Pons (tissue), 1 donor: ENCODE measurements at regions not wholly inside any gene's neighbourhood (a gene's known extent, or its start where the extent isn't known, plus 50 kb on each side); places are given as distances from the start of the nearest gene placed in this dataset.
A peak's percentile ranks its signal among the peaks of the same experiment; 100 is the strongest.

ENCODE experiments used
- DNase-seq: peaks from one replicate; pipeline ENCODE4 v3.0.0-alpha.2; 2016; ENCODE audit warnings: low spot score

DNA sequence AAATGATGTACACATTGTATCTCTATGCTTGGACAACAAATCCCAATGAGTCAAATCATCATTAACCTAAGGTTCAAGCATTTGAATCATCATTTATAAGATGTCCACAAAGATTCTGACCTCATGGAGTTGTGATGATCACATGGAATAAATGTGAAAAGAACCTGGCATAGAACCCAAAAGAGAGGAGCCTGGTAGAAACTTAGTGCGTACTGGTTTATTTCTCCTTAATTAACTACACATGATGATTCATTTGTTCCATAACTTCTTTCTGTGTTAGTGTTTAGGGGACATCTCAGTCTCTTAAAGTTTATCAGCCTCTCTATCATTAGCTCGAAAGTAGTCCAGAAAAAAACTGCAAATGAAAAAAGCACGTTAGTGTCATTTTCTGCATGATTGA, 411.6 kb downstream of the BRINP1 start:
- no peak for DNase-seq

DNA sequence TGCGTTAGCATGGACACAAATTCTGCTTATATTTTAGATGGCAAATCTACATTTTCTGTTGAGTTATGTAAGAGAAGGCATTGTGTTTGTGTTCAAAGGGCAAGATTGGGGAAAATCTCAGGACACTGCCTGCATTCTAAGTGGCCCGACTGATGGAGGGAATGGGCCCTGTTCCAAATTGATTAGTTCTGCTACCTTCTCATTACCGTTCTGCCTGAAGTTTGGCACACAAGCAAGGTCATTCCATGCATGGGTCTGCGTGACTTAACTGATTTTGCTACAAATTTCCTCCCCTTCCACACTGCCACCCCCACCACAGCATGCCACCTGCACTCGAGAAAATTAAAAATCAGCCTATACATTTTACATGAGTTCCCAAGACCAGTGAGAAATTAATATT, 409.9 kb downstream of the BRINP1 start:
- no peak for DNase-seq

DNA sequence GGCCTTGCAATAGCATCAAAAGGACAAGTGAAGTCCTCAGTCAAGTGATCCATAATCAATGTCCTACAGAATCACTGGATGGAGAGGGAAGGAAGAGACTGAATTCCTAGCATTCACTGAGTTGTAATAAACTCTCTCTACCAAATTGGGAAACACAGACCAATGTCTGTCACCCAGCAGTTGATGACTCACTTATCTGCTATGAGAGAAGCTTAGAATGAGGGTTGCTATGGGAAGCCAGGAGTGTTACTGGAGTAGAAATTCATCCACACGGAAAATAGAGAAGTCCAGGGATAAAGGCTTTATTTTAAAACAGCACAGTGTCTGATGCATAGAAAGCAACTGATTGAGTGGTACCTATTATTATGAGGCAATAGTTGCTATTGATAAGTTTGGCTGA, 407.4 kb downstream of the BRINP1 start:
- DNase-seq: no peak

DNA sequence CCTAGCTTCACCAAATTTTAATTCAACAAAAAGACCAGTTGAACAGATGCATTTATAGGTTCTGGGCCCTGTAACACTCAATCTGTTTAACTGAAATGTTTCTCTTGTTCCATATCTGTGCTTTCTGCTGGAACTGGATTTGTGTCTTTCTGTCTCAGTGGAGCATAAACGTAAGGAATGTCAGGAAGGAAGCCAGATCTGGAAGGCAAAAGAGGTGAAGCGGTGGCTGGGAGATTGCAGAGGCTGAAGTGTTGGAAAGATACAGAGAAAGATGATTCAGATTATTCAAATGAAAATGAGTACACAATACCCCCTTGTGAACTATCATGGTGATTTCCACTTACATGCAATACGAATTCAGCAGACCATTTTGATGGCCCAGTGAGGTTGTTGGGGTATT, 406.8 kb downstream of the BRINP1 start:
- no peak for DNase-seq

DNA sequence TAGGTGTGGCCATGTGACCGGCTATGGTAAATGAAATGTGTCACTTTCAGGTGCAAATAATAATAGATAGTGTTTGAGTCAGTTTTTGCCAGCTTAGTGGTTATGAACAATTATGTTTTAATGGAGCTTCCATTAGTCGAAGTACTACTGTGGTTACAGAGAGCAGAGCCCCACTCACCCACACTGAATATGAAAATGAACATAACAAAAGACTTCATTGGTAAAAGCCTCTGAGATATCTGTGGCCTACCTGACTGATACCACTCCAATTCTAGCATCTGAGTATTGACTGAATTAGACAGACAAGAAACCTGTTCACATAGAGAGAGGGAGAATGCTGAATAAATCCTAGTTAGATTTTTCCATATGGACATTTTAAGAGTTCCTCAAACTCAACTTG, 405.6 kb downstream of the BRINP1 start:
- no peak for DNase-seq

DNA sequence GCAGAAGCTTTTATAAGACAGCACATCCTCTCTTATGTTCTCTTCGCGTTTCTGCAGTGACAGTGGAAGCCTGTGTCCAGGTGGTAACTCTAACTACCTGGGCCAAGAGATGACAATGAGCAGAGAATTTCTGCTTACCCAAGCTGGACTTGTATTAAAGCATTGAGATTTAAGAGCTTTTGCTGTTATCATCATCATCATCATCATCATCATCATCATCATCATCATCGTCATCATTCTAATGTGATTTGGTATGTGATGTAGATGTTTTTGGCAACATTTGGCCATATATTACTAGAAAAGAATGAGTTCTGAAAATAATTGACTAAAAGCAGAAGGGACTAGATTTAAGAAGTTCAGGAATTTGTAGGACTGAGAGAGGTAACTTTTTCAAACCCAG, 401.3 kb downstream of the BRINP1 start:
- no peak for DNase-seq

DNA sequence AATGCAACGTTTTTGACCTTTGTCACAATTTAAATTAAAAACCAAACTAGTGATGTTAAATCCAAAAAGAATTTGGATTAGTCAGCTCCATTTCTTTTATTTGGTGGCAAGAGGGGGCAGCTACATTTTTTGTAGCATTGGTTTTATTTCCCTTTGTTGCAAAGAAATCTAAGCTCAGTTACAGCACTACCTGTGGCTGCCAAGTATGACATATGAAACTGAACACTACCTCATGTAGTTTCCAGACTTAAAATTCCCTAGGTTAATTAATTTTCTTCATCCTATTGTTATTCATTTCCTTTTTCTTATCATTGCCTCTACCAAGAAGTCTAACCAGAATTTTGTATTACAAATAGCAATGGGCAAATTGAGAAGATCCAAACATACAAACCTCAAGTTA, 393.5 kb downstream of the BRINP1 start:
- no peak for DNase-seq

DNA sequence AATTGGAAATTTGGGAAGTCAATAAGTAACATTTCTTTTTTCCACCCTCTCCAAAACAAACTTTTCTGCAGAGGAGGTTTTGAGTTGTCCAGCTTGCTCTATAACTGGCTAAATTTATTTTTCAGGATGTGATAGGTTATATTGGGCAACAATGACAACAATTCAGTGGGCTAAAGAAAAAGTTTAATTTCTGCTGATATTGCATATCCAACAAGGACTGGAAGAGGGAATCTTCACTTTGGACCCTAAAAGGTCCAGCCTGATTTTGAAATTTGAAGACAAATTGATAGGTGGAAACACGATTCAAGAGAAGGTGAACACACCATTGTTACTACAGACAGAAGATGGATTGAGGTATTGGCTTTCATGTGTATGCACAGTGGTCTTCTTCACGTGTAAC, 393.1 kb downstream of the BRINP1 start:
- no peak for DNase-seq

DNA sequence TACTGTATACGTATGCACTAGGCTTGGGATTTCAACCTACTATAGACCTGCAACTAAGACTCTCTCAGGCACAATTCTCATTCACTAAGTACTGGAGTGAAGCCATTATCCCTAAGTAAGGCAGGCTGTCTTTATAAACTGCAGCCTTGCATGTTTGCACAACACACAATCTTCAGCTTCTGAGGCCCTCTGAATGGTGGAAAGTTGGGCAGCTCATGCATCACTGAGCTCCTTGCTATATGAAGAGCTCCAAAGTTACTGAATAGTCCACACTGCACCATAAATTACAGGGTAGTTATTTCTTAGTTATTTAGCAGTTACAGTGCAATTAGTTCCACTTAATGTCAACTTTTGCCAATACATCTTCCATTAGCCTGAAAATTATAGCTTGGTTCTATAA, 384.6 kb downstream of the BRINP1 start:
- DNase-seq: no peak

DNA sequence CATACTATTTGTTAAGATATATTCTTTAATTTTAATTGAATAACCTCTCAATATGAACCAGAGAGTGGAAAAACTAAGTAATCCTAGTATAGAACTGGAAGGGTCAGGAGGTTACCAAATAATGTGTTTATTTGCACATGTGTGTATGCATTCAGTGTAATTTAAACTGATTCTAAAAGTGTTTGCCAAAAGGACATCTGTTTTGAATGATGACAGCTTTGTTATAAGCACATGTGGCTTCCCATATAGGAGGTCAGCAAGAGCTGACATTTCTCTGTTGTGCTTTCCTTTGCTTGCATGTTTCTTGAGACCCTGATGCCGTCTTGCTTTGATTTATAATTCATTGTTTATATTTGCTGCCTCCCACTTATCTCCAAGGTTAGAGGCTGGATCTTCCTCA, 383.4 kb downstream of the BRINP1 start:
- DNase-seq: no peak

DNA sequence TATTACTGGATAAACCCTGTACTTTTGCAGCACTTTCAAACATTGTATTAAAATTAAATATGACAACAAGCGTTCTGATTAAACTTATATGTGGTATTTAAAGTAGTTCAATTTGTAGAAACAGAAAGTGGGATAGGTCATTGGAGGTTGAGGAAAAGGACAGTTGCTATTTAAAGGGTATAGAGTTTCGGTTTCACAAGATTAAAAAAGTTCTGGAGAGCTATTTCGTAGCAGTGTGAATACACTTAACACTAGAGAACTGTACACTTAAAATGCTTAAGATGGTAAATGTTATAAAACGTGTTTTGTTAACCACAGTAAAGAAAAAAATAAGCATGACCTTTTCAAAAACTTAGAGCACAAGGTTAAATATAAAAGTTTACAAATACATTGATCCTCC, 382.1 kb downstream of the BRINP1 start:
- no peak for DNase-seq

DNA sequence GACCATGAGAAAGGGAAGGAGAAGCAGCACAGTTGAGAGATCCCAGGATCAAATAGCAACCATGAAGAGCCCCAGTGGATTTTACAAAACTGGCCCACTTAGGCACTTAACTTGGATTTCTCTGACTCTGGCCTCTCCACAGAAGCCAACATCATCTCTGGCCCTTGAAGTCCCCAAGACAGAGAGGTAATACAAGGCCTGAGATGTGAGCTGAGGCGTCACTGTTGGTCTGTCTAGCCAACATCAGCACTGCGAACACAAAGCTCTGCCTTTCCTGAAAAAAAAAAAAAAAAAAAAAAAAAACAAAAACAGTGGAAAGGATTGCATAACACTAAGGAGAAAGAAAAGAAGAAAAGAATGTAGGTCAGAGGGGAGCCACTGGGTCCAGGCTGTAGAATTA, 378.3 kb downstream of the BRINP1 start:
- no peak for DNase-seq

DNA sequence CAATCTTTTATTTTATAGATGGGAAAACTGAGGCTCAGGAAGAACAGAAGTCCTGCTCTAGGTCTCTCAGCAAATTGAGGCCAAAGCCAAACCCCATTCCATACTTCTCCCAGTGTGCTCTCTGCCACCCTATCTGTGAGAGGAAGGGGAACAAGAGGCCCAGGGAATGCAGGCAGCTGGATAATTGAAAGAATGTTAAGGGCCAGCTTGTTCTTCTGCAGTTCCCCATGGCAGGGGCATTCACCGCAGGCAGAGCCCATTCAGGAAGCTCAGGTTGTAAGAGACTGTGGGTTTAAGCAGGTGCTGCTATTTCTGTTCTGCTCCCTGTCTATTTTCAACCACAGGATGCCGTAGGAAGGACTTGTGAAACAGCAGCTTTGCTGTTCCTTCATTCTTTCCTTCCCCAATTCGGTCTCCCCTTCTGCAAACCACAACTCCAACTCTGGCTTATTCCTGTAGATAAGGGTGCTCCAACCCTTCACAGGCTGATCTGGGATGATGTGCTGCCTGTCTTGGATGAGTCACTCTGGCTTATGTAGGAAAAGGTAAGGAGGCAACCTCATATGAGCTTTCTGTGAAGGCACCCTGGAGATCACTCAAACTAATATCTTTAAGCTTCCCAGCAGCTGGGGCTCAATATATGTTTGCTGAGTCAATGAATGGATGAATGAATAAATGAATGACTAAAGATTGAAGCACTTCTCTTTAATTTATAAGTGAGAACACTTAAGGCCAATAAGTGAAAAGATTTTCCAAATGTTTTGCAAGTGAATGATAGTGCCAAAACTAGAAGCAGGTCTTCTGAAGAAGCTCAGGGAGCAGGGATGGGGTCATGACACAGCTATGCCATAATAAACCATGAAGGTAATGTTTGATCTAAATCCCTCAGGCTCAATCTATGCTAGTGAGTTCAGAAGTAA, 377.6 kb downstream of the BRINP1 start:
- DNase-seq: no peak

DNA sequence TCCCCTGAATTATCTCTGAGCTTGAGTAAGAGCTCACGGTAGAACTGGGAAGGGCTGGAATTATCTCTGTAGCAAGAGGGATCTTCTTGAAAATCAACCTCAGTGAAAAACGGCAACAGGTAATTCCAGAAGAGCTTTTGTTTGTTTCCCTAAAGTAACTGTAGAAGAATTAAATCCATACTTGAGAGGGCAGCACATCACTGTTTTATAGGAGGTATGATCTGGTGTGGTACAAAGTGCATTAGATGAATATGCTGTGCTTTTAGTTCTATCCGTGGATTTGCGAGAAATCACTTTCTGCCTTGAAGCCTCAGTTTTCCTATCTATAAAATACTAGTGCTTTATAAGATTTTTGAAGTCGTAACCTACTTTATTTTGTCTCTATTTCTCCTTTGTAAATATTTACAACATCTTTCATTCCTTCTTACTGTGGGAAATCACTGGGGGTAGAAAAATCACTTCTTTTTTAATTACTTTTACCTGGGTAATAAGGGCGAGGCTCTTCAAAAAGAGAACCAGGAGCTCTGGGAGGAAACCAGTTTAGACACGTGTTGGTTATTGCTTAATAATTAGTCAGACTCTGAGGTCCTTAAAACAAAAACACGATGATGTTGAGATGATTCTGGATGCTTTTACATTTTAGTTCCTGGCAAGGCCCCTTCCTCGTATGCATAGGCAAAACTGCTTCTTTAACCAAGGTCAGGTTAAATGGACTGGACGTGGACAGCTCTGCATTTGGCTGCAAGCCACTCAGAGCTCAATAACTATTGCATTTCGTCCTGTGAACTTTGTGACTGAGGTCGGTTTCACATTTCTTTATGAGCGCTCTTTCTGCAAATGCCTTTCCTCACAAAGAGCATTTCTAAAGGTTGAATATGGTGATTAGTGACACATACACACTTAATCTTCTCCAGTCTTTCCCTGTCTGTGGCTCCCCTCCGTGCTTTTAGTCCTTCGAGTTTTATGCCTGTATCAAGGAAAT, 376.1 kb downstream of the BRINP1 start:
- DNase-seq: no peak

DNA sequence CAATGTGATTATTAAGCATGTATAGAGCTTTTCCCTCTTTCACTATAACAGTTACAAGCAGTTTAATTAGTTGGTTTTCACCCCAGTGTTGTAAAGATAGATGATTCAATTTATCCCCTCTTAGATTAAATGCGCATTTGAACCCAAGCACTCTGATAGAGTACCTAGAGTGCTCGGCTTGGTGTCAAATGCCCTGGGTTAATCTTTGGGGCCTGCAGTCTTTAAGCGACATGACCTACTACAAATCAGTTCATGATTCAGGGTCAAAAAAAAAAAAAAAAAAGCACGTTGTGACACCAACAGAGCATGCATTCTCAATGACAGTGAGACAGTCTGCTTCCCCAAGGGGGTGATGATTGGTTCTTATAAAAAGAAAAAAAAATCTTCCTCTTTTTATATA, 375.3 kb downstream of the BRINP1 start:
- DNase-seq: no peak

DNA sequence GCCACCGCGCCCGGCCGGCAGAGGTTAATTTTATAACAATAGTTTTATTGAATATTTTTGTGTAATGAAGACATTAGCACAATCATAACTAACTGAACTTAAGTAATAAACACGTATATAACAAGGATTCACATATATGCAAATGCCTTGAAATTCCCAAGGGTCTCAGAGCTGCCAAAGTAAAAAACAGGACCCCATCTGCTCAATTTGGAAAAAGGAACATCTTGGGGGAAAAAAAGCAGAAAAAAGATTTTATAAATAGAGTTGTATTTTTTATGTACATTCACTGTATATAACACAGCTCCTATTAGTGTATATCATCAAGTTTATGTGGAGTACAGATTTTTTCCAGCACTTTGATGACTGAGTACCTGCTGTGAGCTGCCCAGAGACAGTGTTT, 366.7 kb downstream of the BRINP1 start:
- no peak for DNase-seq

DNA sequence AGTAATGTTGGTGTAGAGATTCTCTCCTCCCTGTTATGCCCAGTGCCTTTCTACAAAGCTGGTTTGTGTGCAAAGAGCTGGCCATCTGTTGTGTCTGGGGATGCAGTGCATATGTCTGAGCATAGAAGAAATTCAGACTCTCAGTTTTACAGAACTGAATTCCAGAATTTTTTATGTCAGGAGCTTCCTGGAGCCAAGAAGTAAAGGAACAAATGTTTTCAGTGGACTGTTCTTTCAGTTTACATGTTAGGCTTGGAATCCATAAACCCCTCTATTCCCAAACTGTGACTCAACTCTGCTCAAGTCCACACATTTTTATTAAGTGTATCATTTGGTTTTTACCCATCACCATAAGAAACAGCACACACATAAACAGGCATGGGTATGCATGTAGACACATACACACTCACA, 366.0 kb downstream of the BRINP1 start:
- DNase-seq: peak; percentile 20

DNA sequence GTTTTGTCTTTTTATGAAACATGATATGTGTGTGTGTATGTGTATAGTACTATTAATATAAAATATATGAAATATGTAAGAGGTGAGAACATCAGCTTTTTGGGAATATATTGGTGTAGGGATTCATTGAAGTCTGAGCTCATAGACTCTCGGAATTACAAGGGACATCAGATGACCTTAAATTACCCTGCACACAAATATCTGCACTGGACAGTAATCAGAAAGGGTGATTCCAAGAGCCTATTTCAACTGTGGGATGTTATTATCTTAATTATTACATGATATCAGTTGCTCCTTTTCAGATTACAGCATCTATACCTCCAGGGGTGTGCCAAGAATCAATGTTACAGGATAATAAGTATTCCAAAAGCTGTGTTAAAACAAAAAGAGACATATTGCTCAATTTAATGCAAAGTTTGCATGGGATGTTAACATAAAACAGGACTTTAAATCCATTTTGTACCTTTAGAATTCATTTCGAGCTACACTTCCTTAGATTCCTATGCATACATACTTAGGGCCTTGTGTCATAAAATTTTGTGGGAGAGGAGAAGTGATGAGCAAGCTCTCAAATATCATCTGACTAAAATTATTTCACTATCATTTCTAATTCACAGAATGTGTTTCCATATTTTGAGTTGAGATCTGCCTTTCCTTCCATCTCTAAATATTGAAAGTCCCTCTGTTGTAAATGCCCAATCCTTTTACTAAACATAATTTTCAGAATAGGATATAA, 365.2 kb downstream of the BRINP1 start:
- DNase-seq: no peak

DNA sequence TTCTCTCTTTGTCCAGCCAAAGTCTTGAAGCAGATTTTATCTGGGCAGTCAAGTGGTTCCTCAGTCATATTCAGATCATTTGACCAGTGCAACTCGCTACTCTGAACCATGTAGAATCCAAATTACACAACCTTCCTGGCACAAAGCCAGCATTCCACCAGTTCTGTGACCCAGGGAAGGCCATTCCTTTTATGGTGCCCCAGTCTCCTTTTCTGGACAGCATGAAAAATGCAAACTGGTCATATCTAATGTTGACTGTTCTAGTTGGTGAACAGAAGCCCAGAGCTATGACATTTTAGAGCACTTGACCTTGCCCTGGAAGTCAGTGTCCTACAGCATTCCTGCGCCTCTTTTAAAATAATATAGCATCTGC, 364.6 kb downstream of the BRINP1 start:
- no peak for DNase-seq

DNA sequence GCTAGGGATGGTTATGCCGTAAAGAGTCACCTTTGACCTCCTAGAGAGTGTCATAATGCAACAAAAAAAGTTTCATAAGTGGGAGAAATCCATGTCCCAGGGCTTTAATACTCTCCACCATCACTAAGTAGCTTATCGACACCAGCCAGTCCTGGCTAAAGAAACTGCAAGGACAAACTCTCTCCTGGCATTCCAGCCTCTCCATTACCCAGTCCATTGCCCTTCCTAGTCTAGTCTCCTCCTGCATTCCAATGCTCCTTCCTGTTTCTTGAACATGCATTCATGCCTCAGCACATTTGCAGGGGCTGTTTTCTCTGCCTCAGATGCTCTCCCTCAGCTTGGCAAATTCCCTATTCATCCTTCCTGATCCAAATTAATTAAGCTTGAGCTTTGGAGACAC, 364.1 kb downstream of the BRINP1 start:
- DNase-seq: no peak

DNA sequence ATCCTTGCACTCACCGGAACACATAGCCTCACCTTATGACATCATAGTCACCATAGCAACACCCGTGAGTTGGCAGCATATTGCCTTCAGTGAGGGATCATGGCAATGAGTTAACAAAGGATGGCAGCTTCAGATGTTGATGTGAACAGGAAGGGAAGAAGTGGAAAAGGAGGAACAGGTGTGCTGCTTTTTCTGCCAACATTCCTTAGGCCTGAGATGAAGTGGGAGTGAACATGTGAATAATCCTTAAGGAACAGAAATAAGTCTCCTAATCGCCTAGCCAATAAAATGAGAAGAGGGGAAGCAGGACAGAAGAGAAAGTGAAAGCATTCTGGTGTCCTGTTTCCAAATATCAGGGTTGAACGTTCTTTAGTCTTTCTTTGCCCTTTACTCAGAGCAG, 360.0 kb downstream of the BRINP1 start:
- DNase-seq: peak; percentile 15

DNA sequence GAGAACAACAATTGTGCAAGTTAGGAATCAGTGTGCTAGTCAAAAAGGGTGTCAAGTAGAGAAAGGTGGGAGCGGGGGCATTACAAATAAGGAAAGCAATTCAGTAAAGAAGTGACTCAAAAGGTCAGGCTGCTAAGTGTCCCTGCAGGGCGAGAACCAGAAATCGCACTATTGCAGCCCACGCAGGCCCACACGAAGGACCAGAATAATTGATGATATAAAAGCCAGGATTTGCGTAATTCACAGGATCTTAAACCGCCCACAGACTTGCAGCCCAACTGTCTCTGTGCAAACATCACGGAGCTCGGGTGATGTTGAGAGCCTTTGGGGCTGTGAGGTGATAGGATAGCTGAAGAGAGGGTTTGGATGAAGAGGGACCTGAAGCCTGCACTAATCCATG, 349.0 kb downstream of the BRINP1 start:
- DNase-seq: no peak
